GM21360 (cell line): ENCODE measurements at regions not wholly inside any gene's neighbourhood (a gene's known extent, or its start where the extent isn't known, plus 50 kb on each side); places are given as distances from the start of the nearest gene placed in this dataset.

Experiments
- ATAC-seq: cut with Tn5 transposase; IDR thresholded peaks from one replicate; pipeline ENCODE4 v1.9.1; 2021; ENCODE audit warnings: mild to moderate bottlenecking, moderate library complexity; ENCODE audit not compliant: unreplicated experiment

- ATAC-seq, result no peak
Observed at GRCh38 chr12:98048326-98048725, 467.1 kb upstream of the TMPO start.

- ATAC-seq, result no peak
Observed at GRCh38 chr12:98053202-98053601, 462.2 kb upstream of the TMPO start.

DNA sequence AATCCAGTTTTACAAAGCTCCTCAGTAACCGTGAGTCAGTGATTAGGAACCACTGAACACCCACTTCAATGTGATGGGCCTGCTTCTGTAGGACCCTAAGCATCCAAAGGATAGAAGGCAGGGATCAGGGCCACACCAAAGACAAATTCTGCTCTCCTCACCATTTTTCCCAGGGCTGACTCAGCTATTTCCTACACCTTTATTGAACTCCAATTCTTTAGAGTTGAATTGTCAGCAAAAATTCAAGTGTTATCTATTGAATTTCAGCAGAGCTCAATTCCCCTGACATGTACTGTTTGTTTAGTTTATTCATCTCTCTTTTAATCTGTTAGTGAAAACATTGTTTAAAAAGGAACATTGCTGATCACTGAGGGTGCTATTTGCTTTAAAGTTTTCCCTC is 457.7 kb upstream of the TMPO start:
- no peak for ATAC-seq

DNA sequence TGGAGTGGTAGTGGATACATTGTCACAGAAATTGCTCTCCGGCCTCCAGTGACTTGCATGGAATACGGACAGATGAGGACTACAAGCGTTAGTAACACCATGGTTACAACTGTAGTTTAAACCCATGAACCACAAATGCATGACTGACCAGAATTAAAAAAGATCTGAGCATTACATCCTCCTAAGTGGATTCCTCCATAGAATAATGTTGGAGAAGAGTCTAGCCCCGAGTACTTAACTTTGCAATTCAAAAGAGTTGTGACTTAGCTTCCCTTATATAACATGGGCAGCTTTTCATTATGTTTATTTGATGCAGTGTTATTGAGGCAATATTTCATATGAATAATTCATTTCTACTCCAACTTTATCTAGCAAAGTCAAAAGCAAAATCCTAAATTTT is 457.2 kb upstream of the TMPO start:
- ATAC-seq, result no peak

GRCh38 chr12:98058838-98059237 is 456.6 kb upstream of the TMPO start:
- ATAC-seq, result no peak

DNA sequence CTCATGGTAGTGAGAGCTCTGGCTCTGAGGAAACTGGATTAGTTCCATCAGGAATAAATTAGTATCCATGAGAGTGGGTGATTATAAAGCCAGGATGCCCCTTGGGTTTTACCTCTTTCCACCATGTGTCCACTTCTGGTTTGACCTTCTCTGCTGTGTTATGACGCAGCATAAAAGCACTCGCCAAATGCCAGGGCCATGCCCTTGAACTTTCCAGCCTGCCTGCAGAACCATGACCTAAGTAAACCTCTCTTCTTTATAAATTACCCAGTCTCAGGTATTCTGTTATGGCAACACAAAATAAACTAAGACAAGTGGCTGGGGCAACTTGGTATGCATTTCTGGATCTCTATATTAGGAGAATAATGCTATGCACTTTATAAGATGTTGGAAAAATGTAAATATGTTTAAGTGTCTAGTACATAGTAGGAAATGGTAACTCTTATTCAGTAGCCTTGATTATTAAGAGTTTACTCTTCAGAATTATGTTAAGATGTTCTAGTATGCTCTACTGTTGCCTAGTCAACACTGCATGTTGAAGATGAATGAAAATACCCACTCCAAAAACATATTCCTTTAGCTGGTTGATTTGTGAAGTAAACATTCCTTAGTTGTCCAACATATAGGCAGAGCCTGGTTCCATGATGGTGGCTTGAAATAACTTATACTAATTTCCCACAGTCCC is 455.6 kb upstream of the TMPO start:
- ATAC-seq, result no peak

DNA sequence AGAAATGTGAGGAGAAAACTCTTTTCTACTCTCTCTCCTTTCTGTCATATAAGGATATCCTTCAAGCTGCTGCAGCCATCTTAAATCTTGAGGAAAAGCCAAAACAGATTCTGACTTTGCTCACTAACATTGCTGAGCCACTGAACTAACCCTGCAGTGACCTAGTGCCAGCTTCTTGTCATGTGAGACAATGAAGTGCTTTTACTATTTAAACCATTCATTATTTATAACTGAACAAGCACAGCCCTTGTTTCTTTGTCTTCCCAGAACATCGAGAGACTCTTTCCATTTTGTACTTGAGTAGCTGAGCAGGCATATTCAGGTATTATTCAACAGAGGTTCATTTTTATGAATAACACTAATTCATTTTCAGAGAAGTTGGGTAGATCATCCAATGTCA is 455.0 kb upstream of the TMPO start:
- ATAC-seq, result no peak

DNA sequence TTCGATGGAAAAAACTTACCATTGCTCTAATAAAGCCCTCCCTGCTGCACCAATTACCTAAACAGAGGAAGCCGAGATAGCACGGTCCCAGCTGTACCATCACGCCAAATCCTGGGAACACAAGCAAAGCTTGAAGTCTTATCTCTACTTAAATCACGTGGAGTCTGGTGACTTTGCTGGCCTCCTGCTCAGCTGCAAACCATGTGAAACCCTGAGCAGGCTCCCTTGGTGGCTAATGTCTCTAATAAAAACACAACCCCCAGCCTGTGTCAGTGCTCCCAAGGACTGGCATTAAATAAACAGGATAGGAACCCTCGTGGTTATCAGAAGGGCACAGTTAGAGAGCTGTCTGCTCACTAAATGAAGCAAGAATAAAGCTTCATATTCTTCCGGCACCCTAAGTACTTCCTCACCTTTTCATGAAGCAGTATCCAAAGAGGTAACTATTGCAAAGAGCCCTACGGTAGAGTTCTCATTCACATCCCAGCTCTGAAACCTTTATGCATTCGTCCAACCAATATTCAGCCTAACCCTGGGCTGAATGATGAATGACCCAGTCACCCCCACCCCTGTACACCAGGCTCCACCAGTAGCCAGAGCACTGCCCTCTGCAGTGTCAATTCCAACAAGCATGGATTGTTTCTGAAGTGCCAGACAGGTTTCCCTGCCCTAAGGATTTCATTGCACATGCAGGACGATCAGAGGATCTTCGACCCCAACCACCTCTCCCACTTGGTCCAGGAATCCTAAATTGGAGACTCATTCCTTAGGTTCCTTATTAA is 452.7 kb upstream of the TMPO start:
- ATAC-seq, result no peak

DNA sequence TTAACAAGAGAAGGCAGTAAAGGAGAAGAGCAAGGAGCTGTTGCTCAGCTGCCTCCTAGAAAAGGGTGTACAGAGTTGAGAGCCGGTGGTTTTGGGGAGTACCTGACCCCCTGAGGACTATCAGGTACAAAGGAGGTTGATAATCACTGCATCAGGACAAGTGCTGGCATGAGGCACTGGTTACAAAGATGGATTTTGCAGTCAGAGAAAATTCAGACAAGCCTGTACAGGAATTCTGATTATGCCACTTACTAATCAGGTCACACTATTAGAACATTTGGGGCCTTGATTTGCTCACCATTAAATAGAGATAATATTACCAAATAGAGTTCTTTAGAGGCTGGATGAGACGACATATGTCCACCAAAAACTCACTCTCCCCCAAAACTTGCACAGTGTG is 450.9 kb upstream of the TMPO start:
- no peak for ATAC-seq

GRCh38 chr12:98067795-98068194 is 447.6 kb upstream of the TMPO start:
- ATAC-seq, result no peak

DNA sequence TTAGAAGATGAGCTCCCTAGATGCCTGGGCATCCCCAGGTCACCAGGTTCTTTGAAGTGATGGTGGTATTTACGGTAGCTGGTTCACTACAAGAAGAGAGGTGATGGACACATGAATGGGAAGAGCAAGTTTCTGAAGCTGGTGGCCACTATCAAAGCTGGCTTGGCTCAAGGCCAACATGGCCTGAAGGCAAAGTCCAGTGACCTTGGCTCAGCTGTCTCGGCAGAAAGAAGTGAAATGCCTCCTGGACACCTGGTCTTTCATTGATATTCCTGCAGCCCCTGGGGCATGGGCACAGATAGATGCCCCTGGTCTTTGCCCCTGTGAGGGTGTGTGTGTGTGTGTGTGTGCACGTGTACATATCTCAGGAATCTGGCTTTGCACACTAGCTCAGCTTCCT is 441.8 kb upstream of the TMPO start:
- ATAC-seq, result no peak

DNA sequence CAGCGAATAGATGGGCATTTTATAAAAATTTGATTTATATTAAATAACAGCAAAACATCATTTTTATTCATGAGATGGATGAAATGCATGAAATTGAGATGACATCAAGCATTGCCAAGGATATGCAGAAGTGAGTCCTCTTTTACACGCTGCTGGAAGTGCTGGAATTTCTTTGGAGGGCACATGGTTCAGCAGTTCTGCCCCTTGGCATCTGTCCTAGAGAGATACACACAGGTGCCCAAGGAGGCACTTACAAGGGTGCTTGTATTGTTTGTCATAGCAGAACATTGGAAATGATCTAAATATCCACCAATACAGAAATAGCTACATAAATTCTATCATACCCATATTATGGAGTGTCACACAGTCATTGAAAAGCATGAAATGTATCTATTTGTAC is 441.1 kb upstream of the TMPO start:
- ATAC-seq, result no peak

DNA sequence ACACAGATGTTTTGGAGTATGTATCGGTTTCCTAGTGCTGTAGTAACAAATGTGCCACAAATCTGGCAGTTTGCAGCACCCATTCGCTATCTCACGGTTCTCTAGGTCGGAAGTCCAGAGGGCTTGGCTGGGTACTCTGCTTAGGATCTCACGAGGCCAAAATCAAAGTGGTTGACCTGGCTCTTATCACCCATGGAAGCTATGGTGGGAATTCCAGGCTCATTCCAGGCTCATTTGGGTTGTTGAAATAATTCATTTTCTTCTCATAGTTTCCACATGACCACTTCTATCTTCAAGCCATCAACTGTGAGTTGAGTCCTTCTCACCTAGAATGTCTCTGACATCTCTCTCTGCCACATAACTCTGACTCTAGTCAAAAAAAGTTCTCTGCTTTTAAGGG is 431.0 kb upstream of the TMPO start:
- ATAC-seq, result no peak

DNA sequence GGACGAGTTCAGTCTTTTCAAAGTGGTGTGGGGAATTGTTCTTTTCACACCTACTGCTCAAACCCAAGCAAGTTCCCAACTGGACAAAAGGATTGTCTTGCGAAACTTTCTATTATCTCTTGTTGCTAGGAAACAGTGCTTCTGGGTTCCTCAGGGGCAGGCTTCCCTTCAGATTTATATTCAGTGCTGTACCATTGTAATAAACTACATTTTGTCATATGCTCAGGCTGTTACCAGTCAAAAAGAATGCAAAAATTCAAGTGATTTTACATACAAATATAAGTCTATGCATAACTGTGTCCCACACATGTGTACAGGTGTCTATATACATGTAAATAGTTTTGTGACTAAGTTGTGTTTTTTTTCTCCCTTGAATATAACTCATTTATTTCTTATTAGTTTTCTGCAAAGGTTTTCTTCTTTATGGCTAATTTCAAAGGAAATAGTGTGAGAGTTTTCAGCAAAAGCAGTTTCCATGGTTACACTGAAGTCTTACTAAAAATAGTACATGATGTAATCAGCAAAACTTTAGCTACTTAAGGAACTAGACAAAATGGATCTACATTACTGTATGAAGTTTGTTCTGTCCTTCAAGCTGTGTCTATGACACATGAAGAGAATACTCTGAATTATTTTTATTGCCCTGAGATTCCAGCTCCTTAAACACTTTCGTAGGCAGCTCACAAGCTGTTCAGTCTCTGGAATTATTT is 430.2 kb upstream of the TMPO start:
- ATAC-seq, result no peak

DNA sequence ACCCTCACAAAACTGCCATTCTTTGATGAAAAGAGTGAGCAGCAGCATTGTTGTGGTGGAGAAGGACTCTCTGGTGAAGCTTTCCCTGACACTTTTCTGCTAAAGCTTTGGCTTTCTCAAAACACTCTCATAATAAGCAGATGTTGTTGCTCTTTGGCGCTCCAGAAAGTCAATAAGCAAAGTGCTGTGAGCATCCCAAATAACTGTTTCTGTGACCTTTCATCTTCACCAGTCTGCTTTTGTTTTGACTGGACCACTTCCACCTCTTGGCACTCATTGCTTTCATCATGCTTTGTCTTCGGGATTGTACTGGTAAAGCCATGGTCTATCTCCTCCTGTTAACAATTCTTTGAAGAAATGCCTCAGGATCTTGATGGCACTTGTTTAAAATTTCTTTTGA is 424.7 kb upstream of the TMPO start:
- no peak for ATAC-seq

- ATAC-seq, result no peak
Observed at GRCh38 chr12:98096436-98096835, 419.0 kb upstream of the TMPO start.

GRCh38 chr12:98106031-98106683 is 409.2 kb upstream of the TMPO start:
- no peak for ATAC-seq

- no peak for ATAC-seq
Observed at GRCh38 chr12:98109266-98109665, 406.1 kb upstream of the TMPO start.

GRCh38 chr12:98110536-98110935 is 404.9 kb upstream of the TMPO start:
- no peak for ATAC-seq

GRCh38 chr12:98113548-98113947 is 401.8 kb upstream of the TMPO start:
- no peak for ATAC-seq

GRCh38 chr12:98121963-98122362 is 393.4 kb upstream of the TMPO start:
- ATAC-seq, result no peak
